ENCODE measurements at regions not wholly inside any gene's neighbourhood (a gene's known extent, or its start where the extent isn't known, plus 50 kb on each side); places are given as distances from the start of the nearest gene placed in this dataset.

GRCh38 chr4:81314196-81314896, 99.3 kb upstream of the PRKG2 start:
- H3K4me2 ChIP-seq = no peak overlapping the region
- 0% methylated on average over 6 of the region's 6 CpGs for WGBS (ENCODE audit: low lambda C conversion rate)
- ChIA-PET CTCF (interaction anchor here (1.4 kb wide), 1 partner anchor 37 kb away, joined by 3 read pairs; no protein-coding TSS in a partner anchor), POLR2A (no interaction called here)
- no peak for TF ChIP-seq RXRA (IDR thresholded peaks at IDR 0.05; ENCODE audit: borderline replicate concordance, low read depth)
- no peak for TF ChIP-seq EZH2phosphoT487 (IDR thresholded peaks at IDR 0.05; ENCODE audit: borderline replicate concordance, low read depth)
- no peak for TF ChIP-seq FOSL2 (IDR thresholded peaks at IDR 0.05; ENCODE audit: borderline replicate concordance, low read depth)
- no peak for TF ChIP-seq TAF1 (IDR thresholded peaks at IDR 0.05; ENCODE audit: borderline replicate concordance, low read depth, low read length)
- no peak for TF ChIP-seq FOXJ3 (CRISPR knock-in tag; IDR thresholded peaks at IDR 0.05)
- no peak for TF ChIP-seq USF2 (IDR thresholded peaks at IDR 0.05; ENCODE audit: borderline replicate concordance, low read depth, low read length)
- TF ChIP-seq YY1 (IDR thresholded peaks at IDR 0.05; ENCODE audit: low read depth) = no peak
- no peak for TF ChIP-seq EP300 (IDR thresholded peaks at IDR 0.05; ENCODE audit: borderline replicate concordance in 1 of 2, low read depth in 1 of 2, low read length in 1 of 2)
- no peak for TF ChIP-seq RCOR1 (IDR thresholded peaks at IDR 0.05; ENCODE audit: low read length)
- H3K27ac ChIP-seq (ENCODE audit: low read depth in 2 of 2, low read length in 1 of 2) = no peak overlapping the region
- H3K9ac ChIP-seq = no peak overlapping the region
- no peaks in the 10 kb centered on the region for H3K9me3 ChIP-seq
- no peaks in the 10 kb centered on the region for H3K4me1 ChIP-seq (ENCODE audit: control insufficient read depth in 1 of 2, insufficient read depth in 2 of 2, low read depth in 1 of 2, low read length in 1 of 2)
- no peaks in the 10 kb centered on the region for H4K20me1 ChIP-seq (ENCODE audit: insufficient read depth)
- H3K36me3 ChIP-seq (replicated peaks in 1 of 2; ENCODE audit: control insufficient read depth in 1 of 2, insufficient read depth in 2 of 2, low read length in 1 of 2) = no peaks in the 10 kb centered on the region
- H3K27me3 ChIP-seq (ENCODE audit: insufficient read depth) = no peaks in the 10 kb centered on the region
- no peak overlapping the region for H3K4me3 ChIP-seq (ENCODE audit: low read depth in 2 of 2, low read length in 1 of 2)
- H2AFZ ChIP-seq (ENCODE audit: low read depth) = no peak overlapping the region
- no peaks in the 10 kb centered on the region for H3K79me2 ChIP-seq (ENCODE audit: insufficient read depth)
- no peaks in the 10 kb centered on the region for H3K9me2 ChIP-seq
- no peaks in the 10 kb centered on the region for H3F3A ChIP-seq (replicated peaks; ENCODE audit: insufficient read depth)
- DNase-seq = no peak

- POLR2A ChIA-PET = no interaction called here
- H3K4me1 ChIP-seq (ENCODE audit: control insufficient read depth in 1 of 2, insufficient read depth in 2 of 2, low read depth in 1 of 2, low read length in 1 of 2) = no peaks in the 10 kb centered on the region
- H3F3A ChIP-seq (replicated peaks; ENCODE audit: insufficient read depth) = no peaks in the 10 kb centered on the region
- DNase-seq = no peak
- 0% methylated on average over 2 of the region's 2 CpGs for WGBS (ENCODE audit: low lambda C conversion rate)
- no peak overlapping the region for H3K9ac ChIP-seq
- no peak overlapping the region for H2AFZ ChIP-seq (ENCODE audit: low read depth)
- no peak for TF ChIP-seq YY1 (IDR thresholded peaks at IDR 0.05; ENCODE audit: low read depth)
- no peak for TF ChIP-seq USF2 (IDR thresholded peaks at IDR 0.05; ENCODE audit: borderline replicate concordance, low read depth, low read length)
- TF ChIP-seq ELF1 (IDR thresholded peaks at IDR 0.05) = no peak
- TF ChIP-seq IRF3 (IDR thresholded peaks at IDR 0.05; ENCODE audit: low read depth, low read length) = no peak
- no peak overlapping the region for H3K27ac ChIP-seq (ENCODE audit: low read depth in 2 of 2, low read length in 1 of 2)
- H3K9me2 ChIP-seq = no peaks in the 10 kb centered on the region
- H4K20me1 ChIP-seq (ENCODE audit: insufficient read depth) = no peaks in the 10 kb centered on the region
- CTCF ChIA-PET = no interaction called here
- no peaks in the 10 kb centered on the region for H3K27me3 ChIP-seq (ENCODE audit: insufficient read depth)
- H3K79me2 ChIP-seq (ENCODE audit: insufficient read depth) = no peaks in the 10 kb centered on the region
- H3K36me3 ChIP-seq (replicated peaks in 1 of 2; ENCODE audit: control insufficient read depth in 1 of 2, insufficient read depth in 2 of 2, low read length in 1 of 2) = no peaks in the 10 kb centered on the region
- H3K4me3 ChIP-seq (ENCODE audit: low read depth in 2 of 2, low read length in 1 of 2) = no peak overlapping the region
- no peak overlapping the region for H3K4me2 ChIP-seq
- H3K9me3 ChIP-seq = no peaks in the 10 kb centered on the region
These were observed 93.0 kb upstream of the PRKG2 start for GRCh38 chr4:81307991-81308390.
